ENCODE measurements at regions not wholly inside any gene's neighbourhood (a gene's known extent, or its start where the extent isn't known, plus 50 kb on each side); places are given as distances from the start of the nearest gene placed in this dataset.

GRCh38 chr3:106473576-106474475 lies 605.0 kb upstream of the CBLB start:
- Histone ChIP-seq H2AFZ (ENCODE audit: low read depth, low read length) (no peak overlapping the region), H3K4me1 (ENCODE audit: insufficient read depth, low read length) (no peaks in the 10 kb centered on the region), H3K27me3 (ENCODE audit: insufficient read depth, low read length, poor library complexity) (no peaks in the 10 kb centered on the region), H3K9me3 (ENCODE audit: insufficient read depth, low read length, severe bottlenecking) (no peaks in the 10 kb centered on the region), H3K27ac (ENCODE audit: low read length) (no peak overlapping the region), H3K79me2 (ENCODE audit: insufficient read depth, low read length) (no peaks in the 10 kb centered on the region), H3K36me3 (ENCODE audit: insufficient read depth, low read length) (no peaks in the 10 kb centered on the region), H3K9ac (ENCODE audit: low read depth, low read length) (no peak overlapping the region), H3K4me2 (ENCODE audit: insufficient read depth, low read length) (no peak overlapping the region), H3K4me3 (ENCODE audit: low read depth in 1 of 2, low read length in 2 of 2) (no peak overlapping the region), H4K20me1 (ENCODE audit: insufficient read depth, low read length) (no peaks in the 10 kb centered on the region)
- TF ChIP-seq EZH2 (IDR thresholded peaks at IDR 0.05; ENCODE audit: borderline replicate concordance, low read depth, low read length, severe bottlenecking) (no peak), CTCF (IDR thresholded peaks at IDR 0.05; ENCODE audit: borderline replicate concordance, extremely low read depth, low read length, poor library complexity, severe bottlenecking) (no peak)
- no peak for ATAC-seq (ENCODE audit: insufficient read depth, low read depth)
- no peak for DNase-seq

GRCh38 chr3:106482451-106482850 lies 613.6 kb upstream of the CBLB start:
- peaks cover 6% of the 10 kb centered on the region for H3K9me3 ChIP-seq (ENCODE audit: insufficient read depth, low read length, severe bottlenecking)
- DNase-seq (no peak), ATAC-seq (ENCODE audit: insufficient read depth, low read depth) (no peak)
- no peak overlapping the region for H3K9ac ChIP-seq (ENCODE audit: low read depth, low read length)
- TF ChIP-seq EZH2 (IDR thresholded peaks at IDR 0.05; ENCODE audit: borderline replicate concordance, low read depth, low read length, severe bottlenecking) (no peak), CTCF (IDR thresholded peaks at IDR 0.05; ENCODE audit: borderline replicate concordance, extremely low read depth, low read length, poor library complexity, severe bottlenecking) (no peak)
- H3K4me3 ChIP-seq (ENCODE audit: low read depth in 1 of 2, low read length in 2 of 2), result no peak overlapping the region
- H2AFZ ChIP-seq (ENCODE audit: low read depth, low read length), result no peak overlapping the region
- H3K4me2 ChIP-seq (ENCODE audit: insufficient read depth, low read length), result no peak overlapping the region
- H3K36me3 ChIP-seq (ENCODE audit: insufficient read depth, low read length), result no peaks in the 10 kb centered on the region
- no peaks in the 10 kb centered on the region for H4K20me1 ChIP-seq (ENCODE audit: insufficient read depth, low read length)
- no peaks in the 10 kb centered on the region for H3K27me3 ChIP-seq (ENCODE audit: insufficient read depth, low read length, poor library complexity)
- H3K79me2 ChIP-seq (ENCODE audit: insufficient read depth, low read length), result no peaks in the 10 kb centered on the region
- H3K27ac ChIP-seq (ENCODE audit: low read length), result no peak overlapping the region
- H3K4me1 ChIP-seq (ENCODE audit: insufficient read depth, low read length), result no peaks in the 10 kb centered on the region

- Histone ChIP-seq H2AFZ (ENCODE audit: low read depth, low read length) (no peak overlapping the region), H3K27me3 (ENCODE audit: insufficient read depth, low read length, poor library complexity) (no peaks in the 10 kb centered on the region), H3K9me3 (ENCODE audit: insufficient read depth, low read length, severe bottlenecking) (peaks cover 2% of the 10 kb centered on the region), H3K4me3 (ENCODE audit: low read depth in 1 of 2, low read length in 2 of 2) (no peak overlapping the region), H3K27ac (ENCODE audit: low read length) (no peak overlapping the region), H3K4me1 (ENCODE audit: insufficient read depth, low read length) (no peaks in the 10 kb centered on the region), H4K20me1 (ENCODE audit: insufficient read depth, low read length) (no peaks in the 10 kb centered on the region), H3K4me2 (ENCODE audit: insufficient read depth, low read length) (no peak overlapping the region), H3K79me2 (ENCODE audit: insufficient read depth, low read length) (no peaks in the 10 kb centered on the region), H3K36me3 (ENCODE audit: insufficient read depth, low read length) (no peaks in the 10 kb centered on the region), H3K9ac (ENCODE audit: low read depth, low read length) (no peak overlapping the region)
- DNase-seq (no peak), ATAC-seq (ENCODE audit: insufficient read depth, low read depth) (no peak)
- no peak for TF ChIP-seq CTCF (IDR thresholded peaks at IDR 0.05; ENCODE audit: borderline replicate concordance, extremely low read depth, low read length, poor library complexity, severe bottlenecking)
Measured at GRCh38 chr3:106485217-106485616, 616.4 kb upstream of the CBLB start.
